NCI-H1092 treated with DMSO at 0.1 percent for 48 hours (cell line): ENCODE measurements at regions not wholly inside any gene's neighbourhood (a gene's known extent, or its start where the extent isn't known, plus 50 kb on each side); places are given as distances from the start of the nearest gene placed in this dataset.
"Not testable (repeated sequence)": the region's sequence is repeated elsewhere in the genome, so short reads cannot be mapped to it uniquely, and the experiment has no call there.

Experiments
- DNase-seq: peaks from one replicate; lab custom pipeline; 2025; lab: John Stamatoyannopoulos, UW

GRCh38 chr7:84941936-84942335 is 244.9 kb downstream of the SEMA3D start:
- DNase-seq: no peak

- no peak for DNase-seq
These were observed 245.6 kb downstream of the SEMA3D start for GRCh38 chr7:84941291-84941690.

- DNase-seq: no peak
These were observed 247.0 kb downstream of the SEMA3D start for GRCh38 chr7:84939888-84940287.

- no peak for DNase-seq
These were observed 247.4 kb downstream of the SEMA3D start for GRCh38 chr7:84939442-84939841.

- no peak for DNase-seq
These were observed 262.5 kb downstream of the SEMA3D start for GRCh38 chr7:84924353-84924752.

- no peak for DNase-seq
These were observed 263.5 kb downstream of the SEMA3D start for GRCh38 chr7:84923348-84923747.

- no peak for DNase-seq
These were observed 265.7 kb downstream of the SEMA3D start for GRCh38 chr7:84921154-84921553.

GRCh38 chr7:84916973-84917372 is 269.9 kb downstream of the SEMA3D start:
- DNase-seq: not testable (repeated sequence)

GRCh38 chr7:84916161-84916560 is 270.7 kb downstream of the SEMA3D start:
- no peak for DNase-seq

- DNase-seq: no peak
These were observed 272.3 kb downstream of the SEMA3D start for GRCh38 chr7:84914598-84914997.

GRCh38 chr7:84913731-84914130 is 273.1 kb downstream of the SEMA3D start:
- no peak for DNase-seq

GRCh38 chr7:84912993-84913635 is 273.7 kb downstream of the SEMA3D start:
- DNase-seq: no peak

GRCh38 chr7:84912537-84912936 is 274.3 kb downstream of the SEMA3D start:
- DNase-seq: no peak

- no peak for DNase-seq
These were observed 274.8 kb downstream of the SEMA3D start for GRCh38 chr7:84912018-84912417.

- no peak for DNase-seq
These were observed 275.8 kb downstream of the SEMA3D start for GRCh38 chr7:84911077-84911476.

GRCh38 chr7:84910322-84910721 is 276.5 kb downstream of the SEMA3D start:
- not testable (repeated sequence) for DNase-seq

GRCh38 chr7:84908196-84908793 is 278.6 kb downstream of the SEMA3D start:
- no peak for DNase-seq

GRCh38 chr7:84906889-84907288 is 280.0 kb downstream of the SEMA3D start:
- no peak for DNase-seq

GRCh38 chr7:84904561-84904960 is 282.3 kb downstream of the SEMA3D start:
- no peak for DNase-seq

- DNase-seq: no peak
These were observed 285.5 kb downstream of the SEMA3D start for GRCh38 chr7:84901366-84901765.

GRCh38 chr7:84900215-84900614 is 286.6 kb downstream of the SEMA3D start:
- no peak for DNase-seq

- no peak for DNase-seq
These were observed 291.3 kb downstream of the SEMA3D start for GRCh38 chr7:84895563-84895962.

- DNase-seq: not testable (repeated sequence)
These were observed 303.3 kb downstream of the SEMA3D start for GRCh38 chr7:84883570-84883969.
